IMR-90 (cell line): ENCODE measurements at regions not wholly inside any gene's neighbourhood (a gene's known extent, or its start where the extent isn't known, plus 50 kb on each side); places are given as distances from the start of the nearest gene placed in this dataset.

Source experiments
- ATAC-seq: fragments of 200-7000 bp; cut with Tn5 transposase; 2 replicates; pipeline ENCODE4 v1.9.1; 2020; ENCODE audit warnings: low read depth, mild to moderate bottlenecking, moderate library complexity
- BruUV-seq: library from RNA; stranded (reverse); fragments of 400-500 nt; replicated peaks from 2 replicates; lab custom pipeline; 2021; lab: Mats Ljungman, UMichigan
- CTCF ChIA-PET: fragments of 300-600 bp; formaldehyde crosslinking; extraction: SDS; loops from one replicate; lab custom pipeline; 2021; ENCODE audit warnings: antibody characterized with exemption; lab: Yijun Ruan, JAX
- POLR2A ChIA-PET: fragments of 300-600 bp; sonication (Branson Sonifier 250); formaldehyde crosslinking; loops from one replicate; lab custom pipeline; 2022; ENCODE audit warnings: antibody characterized with exemption; ENCODE audit not compliant: unreplicated experiment; lab: Charles Lee
- DNase-seq: peaks from one replicate; pipeline ENCODE4 v3.0.0; 2013
- H2AFZ ChIP-seq: replicated peaks from 2 replicates; pipeline ENCODE3; 2013; ENCODE audit warnings: low read length, mild to moderate bottlenecking; ENCODE audit not compliant: poor library complexity
- H2AK5ac ChIP-seq: 2 replicates; pipeline ENCODE4 v1.6.1; 2013; ENCODE audit warnings: low read depth, low read length, inconsistent platforms
- H2AK9ac ChIP-seq: replicated peaks from 2 replicates; pipeline ENCODE3; 2013; ENCODE audit warnings: mild to moderate bottlenecking, low read depth, low read length, moderate library complexity; ENCODE audit not compliant: poor library complexity
- H2BK120ac ChIP-seq: 2 replicates; pipeline ENCODE4 v1.6.1; 2013; ENCODE audit warnings: low read depth, low read length, inconsistent platforms
- H2BK15ac ChIP-seq: 3 replicates; pipeline ENCODE4 v1.6.1; 2013; ENCODE audit warnings: low read depth, low read length, inconsistent platforms
- H2BK20ac ChIP-seq: 2 replicates; pipeline ENCODE4 v1.6.1; 2013; ENCODE audit warnings: low read depth, mild to moderate bottlenecking, inconsistent platforms, low read length, moderate library complexity
- H2BK5ac ChIP-seq: 2 replicates; pipeline ENCODE4 v1.6.1; 2013; ENCODE audit warnings: mild to moderate bottlenecking, low read depth, low read length, inconsistent platforms; ENCODE audit not compliant: poor library complexity, severe bottlenecking
- H3K14ac ChIP-seq: replicated peaks from 2 replicates; pipeline ENCODE4 v1.6.1; 2013; ENCODE audit warnings: low read depth, low read length, inconsistent platforms
- H3K18ac ChIP-seq: 2 replicates; pipeline ENCODE4 v1.6.1; 2013; ENCODE audit warnings: low read depth, low read length, control low read depth
- H3K23ac ChIP-seq: 2 replicates; pipeline ENCODE4 v1.6.1; 2013; ENCODE audit warnings: low read depth, low read length, inconsistent platforms
- H3K27ac ChIP-seq: 2 replicates; pipeline ENCODE4 v1.5.1; 2013; ENCODE audit warnings: mild to moderate bottlenecking, control low read depth, low read length; ENCODE audit not compliant: insufficient read depth
- H3K27me3 ChIP-seq: 2 replicates; pipeline ENCODE4 v1.6.1; 2013; ENCODE audit warnings: low read length; ENCODE audit not compliant: control insufficient read depth, insufficient read depth
- H3K36me3 ChIP-seq: 2 replicates; pipeline ENCODE4 v1.6.1; 2013; ENCODE audit warnings: low read length, mixed read lengths; ENCODE audit not compliant: control insufficient read depth, insufficient read depth
- H3K4ac ChIP-seq: 2 replicates; pipeline ENCODE4 v1.6.1; 2013; ENCODE audit warnings: low read depth, low read length, inconsistent platforms
- H3K4me1 ChIP-seq: 2 replicates; pipeline ENCODE4 v1.6.1; 2013; ENCODE audit warnings: low read length, mixed read lengths; ENCODE audit not compliant: control insufficient read depth, insufficient read depth
- H3K4me2 ChIP-seq: 2 replicates; pipeline ENCODE4 v1.6.1; 2013; ENCODE audit warnings: low read depth, mild to moderate bottlenecking, control low read depth, low read length, moderate library complexity
- H3K4me3 ChIP-seq: 2 replicates; pipeline ENCODE4 v1.5.1; 2013; ENCODE audit warnings: low read depth, mild to moderate bottlenecking, control low read depth, low read length, moderate library complexity; ENCODE audit not compliant: insufficient read depth
- H3K56ac ChIP-seq: 2 replicates; pipeline ENCODE4 v1.6.1; 2013; ENCODE audit warnings: low read length, inconsistent platforms; ENCODE audit not compliant: insufficient read depth; ENCODE audit errors: extremely low read depth
- H3K79me1 ChIP-seq, 2 experiments: 2 replicates each; pipeline ENCODE4 v1.6.1; 2013; ENCODE audit warnings: low read length in 2 of 2, inconsistent platforms in 1 of 2, low read depth in 1 of 2
- H3K9ac ChIP-seq: 2 replicates; pipeline ENCODE4 v1.6.1; 2013; ENCODE audit warnings: low read depth, low read length, control low read depth
- H3K9me1 ChIP-seq: 2 replicates; pipeline ENCODE4 v1.6.1; 2013; ENCODE audit warnings: low read length, inconsistent platforms; ENCODE audit not compliant: insufficient read depth
- H3K9me3 ChIP-seq: 2 replicates; pipeline ENCODE4 v1.6.1; 2013; ENCODE audit warnings: low read length; ENCODE audit not compliant: control insufficient read depth, insufficient read depth
- H4K20me1 ChIP-seq: 2 replicates; pipeline ENCODE4 v1.6.1; 2013; ENCODE audit warnings: low read length, inconsistent platforms; ENCODE audit not compliant: insufficient read depth
- H4K5ac ChIP-seq: 2 replicates; pipeline ENCODE4 v1.6.1; 2013; ENCODE audit warnings: mild to moderate bottlenecking, low read depth, low read length, control low read depth
- H4K8ac ChIP-seq, 2 experiments: 2 replicates each; pipeline ENCODE4 v1.6.1; 2013; ENCODE audit warnings: low read depth in 2 of 2, low read length in 2 of 2, control low read depth in 1 of 2, inconsistent platforms in 1 of 2
- H4K91ac ChIP-seq: 2 replicates; pipeline ENCODE4 v1.6.1; 2013; ENCODE audit warnings: low read depth, low read length, inconsistent platforms; ENCODE audit not compliant: insufficient read depth
- BHLHE40 ChIP-seq: fragments of 150-350 bp; IDR thresholded peaks from 2 replicates; pipeline ENCODE4 v1.6.1; 2016; ENCODE audit warnings: mild to moderate bottlenecking, low read depth, low read length
- ELK1 ChIP-seq: fragments of 150-350 bp; IDR thresholded peaks from 2 replicates; pipeline ENCODE4 v1.6.1; 2016; ENCODE audit warnings: low read depth, mild to moderate bottlenecking, low read length, moderate library complexity, borderline replicate concordance
- FOS ChIP-seq: fragments of 150-350 bp; IDR thresholded peaks from 2 replicates; pipeline ENCODE4 v1.6.1; 2016; ENCODE audit warnings: low read depth, low read length
- MAFK ChIP-seq: IDR thresholded peaks from 2 replicates; pipeline ENCODE4 v1.6.1; 2012; ENCODE audit warnings: low read depth, low read length, improper control_type of control experiment
- MAZ ChIP-seq: IDR thresholded peaks from 2 replicates; pipeline ENCODE4 v1.6.1; 2012; ENCODE audit warnings: low read depth, mild to moderate bottlenecking, low read length, improper control_type of control experiment, moderate library complexity, borderline replicate concordance
- POLR2A ChIP-seq: IDR thresholded peaks from 2 replicates; pipeline ENCODE4 v1.6.1; 2012; ENCODE audit warnings: mild to moderate bottlenecking, low read depth, low read length
- SMC3 ChIP-seq: fragments of 150-350 bp; IDR thresholded peaks from 2 replicates; pipeline ENCODE4 v1.6.1; 2016; ENCODE audit warnings: low read depth, mild to moderate bottlenecking, antibody characterized with exemption, low read length, moderate library complexity
- USF2 ChIP-seq: fragments of 150-350 bp; IDR thresholded peaks from 2 replicates; pipeline ENCODE4 v1.6.1; 2017; ENCODE audit warnings: mild to moderate bottlenecking, antibody characterized with exemption, low read length, low read depth
- WGBS, 2 experiments: methylation state at CpG; one replicate each; pipeline versions ENCODE4 v1.1.5 to v1.1.7; 2013; ENCODE audit warnings: missing lambda C conversion rate in 2 of 2; ENCODE audit not compliant: insufficient read length in 1 of 2; ENCODE audit errors: extremely low coverage in 2 of 2; 5-methylcytosine and 5-hydroxymethylcytosine counted together
- dilution Hi-C: fragments of 300-500 bp; cut with HindIII; formaldehyde crosslinking; loops from one replicate; pipeline ENCODE4 v1.14.3; 2018; ENCODE audit warnings: low sequenced_read_pairs; ENCODE audit not compliant: unreplicated experiment
- in situ Hi-C: fragments of 300-500 bp; cut with MboI; formaldehyde crosslinking; loops from 3 replicates; pipeline ENCODE4 v1.14.3; 2019; ENCODE audit warnings: low sequenced_read_pairs, inconsistent platforms, mixed read lengths
- intact Hi-C: fragments of 100-400 bp; cut with micrococcal nuclease; formaldehyde crosslinking; loops from 2 replicates; pipeline ENCODE4 v1.10.0; 2022

DNA sequence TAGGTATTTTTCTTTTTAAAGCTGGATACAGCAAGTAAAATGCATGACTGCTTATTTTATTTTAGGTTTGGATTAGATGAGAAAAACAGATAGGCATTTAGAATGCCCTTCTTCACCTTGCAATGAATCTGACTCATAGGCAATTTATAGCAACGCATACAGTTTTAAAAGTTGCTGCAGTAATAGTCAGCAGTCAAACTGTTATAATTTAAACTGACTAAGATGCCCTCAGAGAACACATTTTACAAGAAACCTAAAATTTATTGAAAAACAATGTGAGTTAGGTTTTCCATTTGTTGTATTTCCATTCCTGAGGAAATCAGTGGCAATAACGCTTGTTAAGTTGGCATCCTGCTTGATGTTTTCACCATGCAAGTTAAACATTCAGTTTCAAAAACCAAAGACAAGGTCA lies 1128.2 kb upstream of the PCDH9 start:
- Histone ChIP-seq H3K4me1 (no peaks in the 10 kb centered on the region), H3K14ac (no peak overlapping the region), H3K27ac (no peak overlapping the region), H4K8ac (no peak overlapping the region), H3K56ac (no peak overlapping the region), H2BK120ac (no peak overlapping the region), H2AFZ (no peak overlapping the region), H3K27me3 (no peaks in the 10 kb centered on the region), H3K79me1 (no peaks in the 10 kb centered on the region), H3K4me3 (no peak overlapping the region), H3K9me3 (no peaks in the 10 kb centered on the region), H2AK5ac (no peak overlapping the region), H3K23ac (no peak overlapping the region), H3K9me1 (no peaks in the 10 kb centered on the region), H3K9ac (no peak overlapping the region), H2BK5ac (no peak overlapping the region), H3K4me2 (no peak overlapping the region), H3K4ac (no peak overlapping the region), H2BK15ac (no peak overlapping the region), H2AK9ac (no peak overlapping the region), H3K36me3 (no peaks in the 10 kb centered on the region), H4K20me1 (no peaks in the 10 kb centered on the region), H4K91ac (no peak overlapping the region), H4K5ac (no peak overlapping the region), H2BK20ac (no peak overlapping the region), H3K18ac (no peak overlapping the region)
- POLR2A ChIA-PET: no interaction called here
- CTCF ChIA-PET: no interaction called here
- in situ Hi-C loops: no loop called here
- WGBS, 2 experiments: no CpG with 5 or more reads among the region's 2 CpGs
- TF ChIP-seq ELK1: no peak
- TF ChIP-seq MAFK: no peak
- no peak for TF ChIP-seq MAZ
- TF ChIP-seq FOS: no peak
- no peak for TF ChIP-seq BHLHE40
- TF ChIP-seq SMC3: no peak
- no peak for TF ChIP-seq USF2
- no peak for TF ChIP-seq POLR2A
- DNase-seq (no peak), ATAC-seq (no peak)
- intact Hi-C loops: no loop called here
- dilution Hi-C loops: no loop called here
- no TSS peak for BruUV-seq
